Dendritic cell treated with granulocyte-macrophage colony-stimulating factor and Interleukin-4, amounts not matched to agents 40 ng/mL and 50 ng/mL, for 4 days (primary cell): ENCODE measurements at regions not wholly inside any gene's neighbourhood (a gene's known extent, or its start where the extent isn't known, plus 50 kb on each side); places are given as distances from the start of the nearest gene placed in this dataset.

Source experiments
- H3K27ac Mint-ChIP-seq: one replicate; pipeline ENCODE4 v1.8.0; 2022; ENCODE audit warnings: mild to moderate bottlenecking, mixed read lengths
- H3K27me3 Mint-ChIP-seq: one replicate; pipeline ENCODE4 v1.8.0; 2022; ENCODE audit warnings: mild to moderate bottlenecking, mixed read lengths
- H3K36me3 Mint-ChIP-seq: one replicate; pipeline ENCODE4 v1.8.0; 2022; ENCODE audit warnings: low read depth, mixed read lengths
- H3K4me1 Mint-ChIP-seq: one replicate; pipeline ENCODE4 v1.8.0; 2022; ENCODE audit warnings: low read depth, mixed read lengths
- H3K4me3 Mint-ChIP-seq: one replicate; pipeline ENCODE4 v1.8.0; 2022; ENCODE audit warnings: mild to moderate bottlenecking, moderate library complexity, mixed read lengths
- H3K9me3 Mint-ChIP-seq: one replicate; pipeline ENCODE4 v1.8.0; 2022; ENCODE audit warnings: mixed read lengths
- intact Hi-C: fragments of 100-400 bp; cut with micrococcal nuclease; formaldehyde crosslinking; loops from one replicate; pipeline ENCODE4 v1.15.0; 2022

- Mint-ChIP-seq H3K27me3 (peaks cover 5% of the 10 kb centered on the region), H3K36me3 (no peaks in the 10 kb centered on the region), H3K27ac (no peak overlapping the region), H3K4me3 (no peak overlapping the region), H3K9me3 (no peaks in the 10 kb centered on the region), H3K4me1 (peaks cover 8% of the 10 kb centered on the region)
- intact Hi-C loops, result loop anchor here (5.0 kb wide), 1 partner anchor 241 kb away; the partner anchor contains the start of gene OLFML3
These were observed 64.9 kb upstream of the SYT6 start for GRCh38 chr1:114218361-114219171.

GRCh38 chr1:114216431-114217173, 62.9 kb upstream of the SYT6 start:
- H3K27me3 Mint-ChIP-seq, result peaks cover 13% of the 10 kb centered on the region
- H3K9me3 Mint-ChIP-seq, result no peaks in the 10 kb centered on the region
- no peak overlapping the region for H3K27ac Mint-ChIP-seq
- no peaks in the 10 kb centered on the region for H3K36me3 Mint-ChIP-seq
- peaks cover 8% of the 10 kb centered on the region for H3K4me1 Mint-ChIP-seq
- H3K4me3 Mint-ChIP-seq, result no peak overlapping the region
- intact Hi-C loops, result loop anchor here (5.0 kb wide), 1 partner anchor 239 kb away; the partner anchor contains the start of gene OLFML3

GRCh38 chr1:114215436-114215835, 61.8 kb upstream of the SYT6 start:
- intact Hi-C loops, result loop anchor here (5.0 kb wide), 1 partner anchor 238 kb away; the partner anchor contains the start of gene OLFML3
- Mint-ChIP-seq H3K27ac (no peak overlapping the region), H3K4me1 (peaks cover 8% of the 10 kb centered on the region), H3K36me3 (no peaks in the 10 kb centered on the region), H3K4me3 (no peak overlapping the region), H3K27me3 (peaks cover 13% of the 10 kb centered on the region), H3K9me3 (no peaks in the 10 kb centered on the region)

- H3K36me3 Mint-ChIP-seq, result no peaks in the 10 kb centered on the region
- H3K4me3 Mint-ChIP-seq, result no peak overlapping the region
- H3K27me3 Mint-ChIP-seq, result peaks cover 21% of the 10 kb centered on the region
- H3K9me3 Mint-ChIP-seq, result no peaks in the 10 kb centered on the region
- peaks cover 7% of the 10 kb centered on the region for H3K4me1 Mint-ChIP-seq
- intact Hi-C loops, result no loop called here
- no peak overlapping the region for H3K27ac Mint-ChIP-seq
These were observed 60.3 kb upstream of the SYT6 start for GRCh38 chr1:114214016-114214415.

GRCh38 chr1:114209971-114210370, 56.3 kb upstream of the SYT6 start:
- Mint-ChIP-seq H3K9me3 (no peaks in the 10 kb centered on the region), H3K27me3 (peaks cover 51% of the 10 kb centered on the region), H3K36me3 (no peaks in the 10 kb centered on the region), H3K27ac (no peak overlapping the region), H3K4me3 (no peak overlapping the region), H3K4me1 (peaks cover 7% of the 10 kb centered on the region)
- intact Hi-C loops, result loop anchor here (10.0 kb wide), 1 partner anchor 205 kb away; no protein-coding TSS in a partner anchor

GRCh38 chr1:114208714-114209113, 55.0 kb upstream of the SYT6 start:
- no peaks in the 10 kb centered on the region for H3K9me3 Mint-ChIP-seq
- peaks cover 60% of the 10 kb centered on the region for H3K27me3 Mint-ChIP-seq
- no peak overlapping the region for H3K4me3 Mint-ChIP-seq
- peaks cover 7% of the 10 kb centered on the region for H3K4me1 Mint-ChIP-seq
- intact Hi-C loops, result loop anchor here (10.0 kb wide), 1 partner anchor 204 kb away; no protein-coding TSS in a partner anchor
- H3K36me3 Mint-ChIP-seq, result no peaks in the 10 kb centered on the region
- no peak overlapping the region for H3K27ac Mint-ChIP-seq

- intact Hi-C loops, result loop anchor here (10.0 kb wide), 1 partner anchor 203 kb away; no protein-coding TSS in a partner anchor
- Mint-ChIP-seq H3K4me3 (no peak overlapping the region), H3K4me1 (peaks cover 7% of the 10 kb centered on the region), H3K9me3 (no peaks in the 10 kb centered on the region), H3K27ac (no peak overlapping the region), H3K36me3 (no peaks in the 10 kb centered on the region), H3K27me3 (peaks cover 63% of the 10 kb centered on the region)
These were observed 54.4 kb upstream of the SYT6 start for GRCh38 chr1:114208106-114208505.

GRCh38 chr1:114207635-114208034, 54.0 kb upstream of the SYT6 start:
- Mint-ChIP-seq H3K4me1 (peaks cover 7% of the 10 kb centered on the region), H3K36me3 (no peaks in the 10 kb centered on the region), H3K27ac (no peak overlapping the region), H3K27me3 (peaks cover 63% of the 10 kb centered on the region), H3K4me3 (no peak overlapping the region), H3K9me3 (no peaks in the 10 kb centered on the region)
- intact Hi-C loops, result loop anchor here (10.0 kb wide), 1 partner anchor 203 kb away; no protein-coding TSS in a partner anchor

- no peaks in the 10 kb centered on the region for H3K9me3 Mint-ChIP-seq
- peaks cover 69% of the 10 kb centered on the region for H3K27me3 Mint-ChIP-seq
- H3K36me3 Mint-ChIP-seq, result no peaks in the 10 kb centered on the region
- peaks cover 8% of the 10 kb centered on the region for H3K4me1 Mint-ChIP-seq
- H3K27ac Mint-ChIP-seq, result no peak overlapping the region
- no peak overlapping the region for H3K4me3 Mint-ChIP-seq
- intact Hi-C loops, result loop anchor here (10.0 kb wide), 1 partner anchor 202 kb away; no protein-coding TSS in a partner anchor
These were observed 52.7 kb upstream of the SYT6 start for GRCh38 chr1:114206392-114206791.

GRCh38 chr1:114203595-114204128, 50.0 kb upstream of the SYT6 start:
- Mint-ChIP-seq H3K4me3 (no peak overlapping the region), H3K27me3 (peaks cover 59% of the 10 kb centered on the region), H3K9me3 (no peaks in the 10 kb centered on the region), H3K36me3 (no peaks in the 10 kb centered on the region), H3K27ac (no peak overlapping the region), H3K4me1 (peaks cover 18% of the 10 kb centered on the region)
- intact Hi-C loops, result loop anchor here (10.0 kb wide), 1 partner anchor 199 kb away; no protein-coding TSS in a partner anchor
